Prostate gland (tissue), 2 donors: ENCODE measurements at regions not wholly inside any gene's neighbourhood (a gene's known extent, or its start where the extent isn't known, plus 50 kb on each side); places are given as distances from the start of the nearest gene placed in this dataset.

Experiments used
- DNase-seq: peaks from one replicate; pipeline ENCODE4 v3.0.0-alpha.2; 2019; ENCODE audit warnings: low spot score
- H3K27ac ChIP-seq, 2 donors: fragments of 200-600 bp; sonication (generic); 2 replicates each; pipeline ENCODE4 v1.5.1; 2017 to 2019
- H3K27me3 ChIP-seq: fragments of 200-600 bp; sonication (generic); replicated peaks from 2 replicates; pipeline ENCODE4 v1.5.1; 2019; ENCODE audit not compliant: insufficient read depth
- H3K36me3 ChIP-seq, 2 donors: fragments of 200-600 bp; sonication (generic); 1 replicate in 1 of 2; 2 replicates in 1 of 2; pipeline versions ENCODE4 v1.5.1 to v1.8.1; 2017 to 2019
- H3K4me1 ChIP-seq: fragments of 200-600 bp; sonication (generic); replicated peaks from 2 replicates; pipeline ENCODE4 v1.5.1; 2019
- H3K4me3 ChIP-seq, 2 donors: fragments of 200-600 bp; sonication (generic); 2 replicates each; pipeline ENCODE4 v1.5.1; 2017 to 2019
- H3K9me3 ChIP-seq: fragments of 200-600 bp; sonication (generic); 2 replicates; pipeline ENCODE4 v1.5.1; 2017
- POLR2A ChIP-seq: fragments of 450-650 bp; IDR thresholded peaks from one replicate; pipeline ENCODE4 v1.6.1; 2016; ENCODE audit warnings: antibody characterized with exemption, mild to moderate bottlenecking
- POLR2AphosphoS5 ChIP-seq: sonication (generic); formaldehyde crosslinking; IDR thresholded peaks from one replicate; pipeline ENCODE4 v1.6.1; 2017; ENCODE audit warnings: antibody characterized with exemption
- WGBS: methylation state at CpG from one replicate; pipeline ENCODE4 v1.1.5; 2018; 5-methylcytosine and 5-hydroxymethylcytosine counted together
- intact Hi-C: fragments of 100-400 bp; cut with DNase I; formaldehyde crosslinking; loops from one replicate; pipeline ENCODE4 v1.14.2; 2022
- TF ChIP-seq, protein P1 (sequence below), 4 experiments: fragments of 200-600 bp in 2 of 4; fragments of 450-650 bp in 2 of 4; sonication (generic) in 2 of 4; IDR thresholded peaks; 1 replicate in 3 of 4; 2 replicates in 1 of 4; pipeline ENCODE4 v1.5.1; 2016 to 2019; ENCODE audit warnings: antibody characterized with exemption in 4 of 4, mild to moderate bottlenecking in 2 of 4, moderate library complexity in 2 of 4

DNA sequence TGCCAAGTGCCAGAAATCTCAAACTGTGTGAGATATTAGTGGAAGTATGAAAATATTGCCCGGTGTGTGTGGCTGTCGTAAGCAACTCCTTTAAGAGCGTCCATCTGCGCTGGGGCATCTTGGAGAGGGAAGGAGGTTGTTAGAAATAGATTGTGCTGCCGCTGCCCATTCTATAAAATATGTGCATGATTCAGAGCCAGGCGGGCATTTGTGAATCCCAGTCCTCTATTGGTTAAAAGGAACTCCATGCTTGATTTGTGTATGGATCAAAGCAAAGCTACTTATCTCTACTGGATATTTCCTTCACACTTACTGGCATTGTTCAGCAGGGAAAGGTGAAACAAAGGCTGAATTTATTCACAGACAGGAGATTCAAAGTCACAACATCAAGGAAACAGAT lies 89.6 kb upstream of the SNRK start:
- WGBS, result 77% methylated on average over 6 of the region's 6 CpGs
- DNase-seq, result no peak
- TF ChIP-seq, protein P1, sequence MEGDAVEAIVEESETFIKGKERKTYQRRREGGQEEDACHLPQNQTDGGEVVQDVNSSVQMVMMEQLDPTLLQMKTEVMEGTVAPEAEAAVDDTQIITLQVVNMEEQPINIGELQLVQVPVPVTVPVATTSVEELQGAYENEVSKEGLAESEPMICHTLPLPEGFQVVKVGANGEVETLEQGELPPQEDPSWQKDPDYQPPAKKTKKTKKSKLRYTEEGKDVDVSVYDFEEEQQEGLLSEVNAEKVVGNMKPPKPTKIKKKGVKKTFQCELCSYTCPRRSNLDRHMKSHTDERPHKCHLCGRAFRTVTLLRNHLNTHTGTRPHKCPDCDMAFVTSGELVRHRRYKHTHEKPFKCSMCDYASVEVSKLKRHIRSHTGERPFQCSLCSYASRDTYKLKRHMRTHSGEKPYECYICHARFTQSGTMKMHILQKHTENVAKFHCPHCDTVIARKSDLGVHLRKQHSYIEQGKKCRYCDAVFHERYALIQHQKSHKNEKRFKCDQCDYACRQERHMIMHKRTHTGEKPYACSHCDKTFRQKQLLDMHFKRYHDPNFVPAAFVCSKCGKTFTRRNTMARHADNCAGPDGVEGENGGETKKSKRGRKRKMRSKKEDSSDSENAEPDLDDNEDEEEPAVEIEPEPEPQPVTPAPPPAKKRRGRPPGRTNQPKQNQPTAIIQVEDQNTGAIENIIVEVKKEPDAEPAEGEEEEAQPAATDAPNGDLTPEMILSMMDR (IDR thresholded peaks at IDR 0.05), result no peak
- TF ChIP-seq POLR2AphosphoS5 (no peak), POLR2A (no peak)
- Histone ChIP-seq H3K4me1 (no peaks in the 10 kb centered on the region), H3K27ac (no peak overlapping the region), H3K27me3 (no peaks in the 10 kb centered on the region), H3K4me3 (no peak overlapping the region), H3K36me3 (no peaks in the 10 kb centered on the region), H3K9me3 (no peaks in the 10 kb centered on the region)
- intact Hi-C loops, result no loop called here

DNA sequence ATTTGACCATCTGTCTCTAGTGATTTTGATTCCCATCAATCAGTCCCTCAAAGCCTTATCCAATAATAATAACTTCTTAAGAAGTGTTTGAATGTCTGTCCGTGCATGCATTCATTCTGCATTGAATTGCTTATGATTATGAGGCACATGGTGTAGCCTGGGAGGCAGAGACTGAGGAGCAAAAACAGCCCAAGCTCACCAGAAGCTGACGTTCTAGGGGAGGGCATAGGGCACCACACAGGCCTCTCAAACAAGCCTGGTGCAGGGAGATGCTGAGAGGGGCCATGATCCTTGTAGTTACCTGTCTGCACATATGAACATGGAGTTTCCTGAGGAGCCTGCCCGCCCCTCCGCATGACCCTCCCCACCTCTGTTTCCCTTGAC lies 89.2 kb upstream of the POMGNT2 start:
- no peak for DNase-seq
- H3K4me3 ChIP-seq, result no peak overlapping the region
- intact Hi-C loops, result no loop called here
- TF ChIP-seq, protein P1 (IDR thresholded peaks at IDR 0.05), result no peak
- H3K9me3 ChIP-seq, result no peaks in the 10 kb centered on the region
- H3K4me1 ChIP-seq, result no peaks in the 10 kb centered on the region
- WGBS, result 80% methylated on average over 4 of the region's 4 CpGs
- no peaks in the 10 kb centered on the region for H3K27me3 ChIP-seq
- H3K36me3 ChIP-seq, result no peaks in the 10 kb centered on the region
- H3K27ac ChIP-seq, result no peak overlapping the region

DNA sequence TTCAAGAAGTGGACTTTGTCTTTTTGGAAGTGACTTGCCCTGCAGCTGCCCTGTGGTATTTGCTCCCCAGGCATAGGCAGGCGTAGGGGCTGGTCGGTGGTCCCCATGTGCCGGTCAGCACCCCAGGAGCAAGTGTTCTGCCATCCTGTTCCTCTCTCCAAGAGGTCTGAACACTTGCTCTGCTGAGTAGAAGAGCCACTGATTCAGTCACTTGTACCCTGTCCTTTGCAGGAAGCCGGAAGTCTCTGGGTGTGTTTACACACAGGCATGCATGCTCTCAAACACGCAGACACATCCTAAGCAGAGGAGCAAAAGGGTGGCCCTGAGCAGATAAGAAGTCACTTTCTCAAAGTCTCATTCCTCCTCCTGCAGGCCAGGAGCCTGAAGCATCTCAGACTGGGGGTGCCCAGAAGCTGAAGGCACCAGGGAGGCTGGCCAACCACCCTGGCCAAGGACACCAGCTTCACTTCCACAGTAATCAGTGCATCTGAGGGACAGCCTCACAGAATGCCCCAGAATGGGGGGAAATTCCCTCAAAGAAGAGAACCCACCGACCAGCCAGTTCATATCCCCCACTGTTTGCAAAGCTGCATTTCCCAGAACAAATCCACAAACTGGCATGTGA lies 88.7 kb upstream of the POMGNT2 start:
- no peaks in the 10 kb centered on the region for H3K36me3 ChIP-seq
- TF ChIP-seq POLR2A (no peak), POLR2AphosphoS5 (no peak)
- TF ChIP-seq, protein P1 (IDR thresholded peaks at IDR 0.05), result no peak
- no peaks in the 10 kb centered on the region for H3K4me1 ChIP-seq
- H3K4me3 ChIP-seq, result no peak overlapping the region
- WGBS, result 74% methylated on average over 6 of the region's 6 CpGs
- intact Hi-C loops, result no loop called here
- no peaks in the 10 kb centered on the region for H3K27me3 ChIP-seq
- H3K27ac ChIP-seq, result no peak overlapping the region
- DNase-seq, result no peak
- H3K9me3 ChIP-seq, result no peaks in the 10 kb centered on the region

DNA sequence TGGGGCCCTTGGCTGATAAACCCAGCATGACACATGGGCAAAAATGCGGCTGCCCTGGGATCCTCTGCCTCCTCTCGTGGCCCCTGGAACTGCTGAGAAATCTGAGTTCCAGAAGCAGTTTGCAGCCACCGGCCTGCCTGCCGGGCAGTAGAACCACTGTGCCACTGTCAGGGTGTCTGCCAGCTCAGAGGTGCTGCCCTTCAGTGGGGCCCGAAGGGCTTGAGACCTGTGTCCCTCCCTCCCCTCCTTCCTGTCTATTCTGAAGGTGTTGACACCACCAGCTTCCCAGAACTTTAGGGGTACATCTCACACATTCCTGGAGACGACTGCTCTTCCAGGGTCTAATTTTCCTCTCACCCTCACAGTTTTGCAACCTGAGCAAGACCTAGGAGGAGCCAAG lies 88.2 kb upstream of the POMGNT2 start:
- Histone ChIP-seq H3K4me3 (no peak overlapping the region), H3K36me3 (no peaks in the 10 kb centered on the region), H3K27me3 (no peaks in the 10 kb centered on the region), H3K9me3 (no peaks in the 10 kb centered on the region), H3K4me1 (no peaks in the 10 kb centered on the region), H3K27ac (no peak overlapping the region)
- intact Hi-C loops, result no loop called here
- 81% methylated on average over 6 of the region's 6 CpGs for WGBS
- no peak for DNase-seq
- TF ChIP-seq, protein P1 (IDR thresholded peaks at IDR 0.05), result no peak
- TF ChIP-seq POLR2A, result no peak
- no peak for TF ChIP-seq POLR2AphosphoS5

DNA sequence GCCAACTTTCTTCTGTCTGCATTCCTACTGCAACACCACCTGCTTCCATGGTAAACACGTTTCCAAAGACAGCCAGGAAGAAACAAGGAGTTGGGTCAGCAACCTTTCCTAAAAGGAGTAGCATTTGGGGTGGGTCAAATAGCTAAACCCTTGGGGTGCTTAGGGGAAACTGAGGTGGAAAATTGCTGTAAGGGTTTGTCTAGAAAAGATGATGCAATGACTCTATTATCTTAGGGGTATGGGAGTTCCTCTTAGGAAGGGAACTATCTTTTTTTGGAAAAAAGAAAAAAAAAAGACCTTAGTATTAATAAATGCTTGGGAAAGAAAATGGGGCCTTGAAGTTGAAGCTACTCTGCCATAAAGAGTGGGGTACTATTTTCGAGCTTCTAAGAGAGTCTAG lies 86.1 kb upstream of the POMGNT2 start:
- Histone ChIP-seq H3K36me3 (no peaks in the 10 kb centered on the region), H3K9me3 (no peaks in the 10 kb centered on the region), H3K4me1 (no peaks in the 10 kb centered on the region), H3K27me3 (no peaks in the 10 kb centered on the region), H3K4me3 (no peak overlapping the region), H3K27ac (no peak overlapping the region)
- WGBS, result 33% methylated on average over 2 of the region's 2 CpGs
- intact Hi-C loops, result no loop called here
- TF ChIP-seq POLR2AphosphoS5 (no peak), POLR2A (no peak)
- TF ChIP-seq, protein P1 (IDR thresholded peaks at IDR 0.05), result no peak
- no peak for DNase-seq
